ENCODE measurements at regions not wholly inside any gene's neighbourhood (a gene's known extent, or its start where the extent isn't known, plus 50 kb on each side); places are given as distances from the start of the nearest gene placed in this dataset.

DNA sequence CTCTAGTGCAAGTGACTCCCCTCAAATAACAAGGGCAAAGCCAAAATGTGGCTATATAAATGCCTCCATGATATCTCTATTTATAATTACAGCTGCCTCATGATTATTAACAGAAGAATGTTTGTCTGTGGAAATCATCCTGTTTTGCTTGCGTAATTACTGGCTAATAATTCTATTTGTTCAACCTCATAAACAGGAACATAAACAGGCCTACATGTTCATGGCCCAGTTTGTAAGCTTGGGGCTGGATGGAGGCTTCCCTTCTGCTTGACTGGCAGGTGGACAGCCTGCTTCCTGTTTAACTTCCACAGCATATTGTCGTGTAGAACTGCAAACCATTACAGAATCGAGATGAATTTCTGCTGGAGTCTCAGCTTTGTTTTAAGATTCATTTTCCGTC lies 766.0 kb upstream of the MAP3K7 start:
- H3K36me3 ChIP-seq (ENCODE audit: control insufficient read depth in 4 of 4, insufficient read depth in 4 of 4, low read length in 4 of 4): no peaks in the 10 kb centered on the region
- TF ChIP-seq CTCF (IDR thresholded peaks at IDR 0.05; ENCODE audit: control extremely low read depth, extremely low read depth): no peak
- no peaks in the 10 kb centered on the region for H3K9me3 ChIP-seq (ENCODE audit: control insufficient read depth in 4 of 4, insufficient read depth in 3 of 4, low read length in 3 of 4)
- ATAC-seq (ENCODE audit: insufficient read depth, low FRiP score): no peak
- H3K4me1 ChIP-seq (ENCODE audit: control insufficient read depth in 5 of 5, insufficient read depth in 5 of 5, low read length in 5 of 5): peaks cover 0 to 24% (median 0%) of the 10 kb centered on the region in 5 donors
- no peak overlapping the region for H3K27ac ChIP-seq (ENCODE audit: low read depth in 1 of 2, low read length in 1 of 2)
- 43 to 44% methylated on average over 4 of the region's 4 CpGs for WGBS, 2 donors
- H3K9ac ChIP-seq (ENCODE audit: insufficient read depth in 1 of 2, low read length in 2 of 2): no peak overlapping the region
- peak; percentile 28 to 78 (median 67) for DNase-seq
- H3K4me3 ChIP-seq: no peak overlapping the region
- no peaks in the 10 kb centered on the region for H3K27me3 ChIP-seq (ENCODE audit: control insufficient read depth in 3 of 3, insufficient read depth in 3 of 3, low read length in 2 of 3)

- Histone ChIP-seq H3K4me1 (ENCODE audit: control insufficient read depth in 5 of 5, insufficient read depth in 5 of 5, low read length in 5 of 5) (peaks cover 0 to 24% (median 0%) of the 10 kb centered on the region in 5 donors), H3K36me3 (ENCODE audit: control insufficient read depth in 4 of 4, insufficient read depth in 4 of 4, low read length in 4 of 4) (no peaks in the 10 kb centered on the region), H3K9ac (ENCODE audit: insufficient read depth in 1 of 2, low read length in 2 of 2) (no peak overlapping the region), H3K27me3 (ENCODE audit: control insufficient read depth in 3 of 3, insufficient read depth in 3 of 3, low read length in 2 of 3) (no peaks in the 10 kb centered on the region), H3K9me3 (ENCODE audit: control insufficient read depth in 4 of 4, insufficient read depth in 3 of 4, low read length in 3 of 4) (no peaks in the 10 kb centered on the region), H3K4me3 (no peak overlapping the region), H3K27ac (ENCODE audit: low read depth in 1 of 2, low read length in 1 of 2) (no peak overlapping the region)
- 78 to 84% methylated on average over 3 of the region's 3 CpGs for WGBS, 2 donors
- DNase-seq: no peak
- no peak for TF ChIP-seq CTCF (IDR thresholded peaks at IDR 0.05; ENCODE audit: control extremely low read depth, extremely low read depth)
- no peak for ATAC-seq (ENCODE audit: insufficient read depth, low FRiP score)
Measured at GRCh38 chr6:91352321-91352720, 765.4 kb upstream of the MAP3K7 start.

- Histone ChIP-seq H3K27ac (ENCODE audit: low read depth in 1 of 2, low read length in 1 of 2) (no peak overlapping the region), H3K36me3 (ENCODE audit: control insufficient read depth in 4 of 4, insufficient read depth in 4 of 4, low read length in 4 of 4) (no peaks in the 10 kb centered on the region), H3K9me3 (ENCODE audit: control insufficient read depth in 4 of 4, insufficient read depth in 3 of 4, low read length in 3 of 4) (no peaks in the 10 kb centered on the region), H3K27me3 (ENCODE audit: control insufficient read depth in 3 of 3, insufficient read depth in 3 of 3, low read length in 2 of 3) (no peaks in the 10 kb centered on the region), H3K4me3 (no peak overlapping the region), H3K4me1 (ENCODE audit: control insufficient read depth in 5 of 5, insufficient read depth in 5 of 5, low read length in 5 of 5) (peaks cover 0 to 24% (median 0%) of the 10 kb centered on the region in 5 donors), H3K9ac (ENCODE audit: insufficient read depth in 1 of 2, low read length in 2 of 2) (no peak overlapping the region)
- TF ChIP-seq CTCF (IDR thresholded peaks at IDR 0.05; ENCODE audit: control extremely low read depth, extremely low read depth): no peak
- DNase-seq (no peak), ATAC-seq (ENCODE audit: insufficient read depth, low FRiP score) (no peak)
Measured at GRCh38 chr6:91350146-91350908, 763.5 kb upstream of the MAP3K7 start.

- WGBS, 2 donors: 64 to 73% methylated on average over 3 of the region's 3 CpGs
- no peak for ATAC-seq (ENCODE audit: insufficient read depth, low FRiP score)
Measured at GRCh38 chr6:91341473-91341872, 754.6 kb upstream of the MAP3K7 start.

More at GRCh38 chr6:91341473-91341872, 754.6 kb upstream of the MAP3K7 start:
- no peak overlapping the region for H3K27ac ChIP-seq (ENCODE audit: low read depth in 1 of 2, low read length in 1 of 2)
- H3K4me3 ChIP-seq: no peak overlapping the region
- no peaks in the 10 kb centered on the region for H3K4me1 ChIP-seq (ENCODE audit: control insufficient read depth in 5 of 5, insufficient read depth in 5 of 5, low read length in 5 of 5)
- no peak for DNase-seq
- H3K9me3 ChIP-seq (ENCODE audit: control insufficient read depth in 4 of 4, insufficient read depth in 3 of 4, low read length in 3 of 4): no peaks in the 10 kb centered on the region
- H3K27me3 ChIP-seq (ENCODE audit: control insufficient read depth in 3 of 3, insufficient read depth in 3 of 3, low read length in 2 of 3): no peaks in the 10 kb centered on the region
- no peak overlapping the region for H3K9ac ChIP-seq (ENCODE audit: insufficient read depth in 1 of 2, low read length in 2 of 2)
- H3K36me3 ChIP-seq (ENCODE audit: control insufficient read depth in 4 of 4, insufficient read depth in 4 of 4, low read length in 4 of 4): no peaks in the 10 kb centered on the region
- TF ChIP-seq CTCF (IDR thresholded peaks at IDR 0.05; ENCODE audit: control extremely low read depth, extremely low read depth): no peak

Measured in lung (tissue), 11 donors.